ENCODE measurements at regions not wholly inside any gene's neighbourhood (a gene's known extent, or its start where the extent isn't known, plus 50 kb on each side); places are given as distances from the start of the nearest gene placed in this dataset.

- Mint-ChIP-seq H3K27me3 (peaks cover 10% of the 10 kb centered on the region), H3K9me3 (ENCODE audit: insufficient read depth) (no peaks in the 10 kb centered on the region), H3K4me1 (no peaks in the 10 kb centered on the region), H3K4me3 (no peak overlapping the region), H3K27ac (no peak overlapping the region)
- no peak overlapping the region for H3K27ac ChIP-seq (ENCODE audit: low read length in 2 of 2)
- H3K36me3 ChIP-seq (replicated peaks in 1 of 2; ENCODE audit: control extremely low read depth in 1 of 2, control insufficient read depth in 1 of 2, extremely low read depth in 1 of 2, insufficient read depth in 2 of 2, low read length in 1 of 2), result no peaks in the 10 kb centered on the region
- H2AFZ ChIP-seq (ENCODE audit: insufficient read depth, low read depth, low read length, poor library complexity, severe bottlenecking), result no peak overlapping the region
- WGBS (ENCODE audit: insufficient coverage), result 91% methylated on average over 3 of the region's 3 CpGs
- no peak for ATAC-seq (ENCODE audit: low read depth)
- DNase-seq, result no peak
- peaks cover 0 to 4% (median 0%) of the 10 kb centered on the region in 3 donors for H3K9me3 ChIP-seq (ENCODE audit: control extremely low read depth in 1 of 3, control insufficient read depth in 2 of 3, insufficient read depth in 1 of 3, low read length in 2 of 3)
- POLR2A ChIA-PET, result no interaction called here
- no peak for TF ChIP-seq CTCF (IDR thresholded peaks at IDR 0.05)
- no peak for TF ChIP-seq EZH2 (IDR thresholded peaks at IDR 0.05; ENCODE audit: borderline replicate concordance, insufficient read depth, low read depth, low read length, poor library complexity, severe bottlenecking)
- no peak overlapping the region for H3K4me3 ChIP-seq (ENCODE audit: control extremely low read depth in 1 of 5, extremely low read depth in 1 of 5, insufficient read depth in 1 of 5, low read depth in 2 of 5, low read length in 4 of 5)
- H3K9ac ChIP-seq (ENCODE audit: low read length), result no peak overlapping the region
- H3K4me2 ChIP-seq (replicated peaks; ENCODE audit: low read depth, low read length, poor library complexity, severe bottlenecking), result no peak overlapping the region
- no peaks in the 10 kb centered on the region for H3K79me2 ChIP-seq (ENCODE audit: control insufficient read depth, insufficient read depth, low read length)
- H3K4me1 ChIP-seq (ENCODE audit: control insufficient read depth in 2 of 2, insufficient read depth in 2 of 2, low read length in 2 of 2), result no peaks in the 10 kb centered on the region
- no peaks in the 10 kb centered on the region for H4K20me1 ChIP-seq (ENCODE audit: control insufficient read depth, insufficient read depth, low read length, poor library complexity, severe bottlenecking)
- no peaks in the 10 kb centered on the region for H3K27me3 ChIP-seq (replicated peaks in 1 of 4; ENCODE audit: control extremely low read depth in 1 of 4, control insufficient read depth in 3 of 4, insufficient read depth in 4 of 4, low read length in 3 of 4)
- CTCF ChIA-PET, result interaction anchor here (1.0 to 2.1 kb wide), 2 partner anchors 10 to 12 kb away, joined by 3 to 11 read pairs; no protein-coding TSS in a partner anchor
- intact Hi-C loops (cut with micrococcal nuclease), result no loop called here
These were observed 64.0 kb upstream of the TMEM72 start for GRCh38 chr10:44847110-44847509.

- Histone ChIP-seq H3K36me3 (replicated peaks in 1 of 2; ENCODE audit: control extremely low read depth in 1 of 2, control insufficient read depth in 1 of 2, extremely low read depth in 1 of 2, insufficient read depth in 2 of 2, low read length in 1 of 2) (no peaks in the 10 kb centered on the region), H3K4me2 (replicated peaks; ENCODE audit: low read depth, low read length, poor library complexity, severe bottlenecking) (no peak overlapping the region), H3K9ac (ENCODE audit: low read length) (no peak overlapping the region), H3K4me3 (ENCODE audit: control extremely low read depth in 1 of 5, extremely low read depth in 1 of 5, insufficient read depth in 1 of 5, low read depth in 2 of 5, low read length in 4 of 5) (no peak overlapping the region), H3K4me1 (ENCODE audit: control insufficient read depth in 2 of 2, insufficient read depth in 2 of 2, low read length in 2 of 2) (no peaks in the 10 kb centered on the region), H4K20me1 (ENCODE audit: control insufficient read depth, insufficient read depth, low read length, poor library complexity, severe bottlenecking) (no peaks in the 10 kb centered on the region), H2AFZ (ENCODE audit: insufficient read depth, low read depth, low read length, poor library complexity, severe bottlenecking) (no peak overlapping the region), H3K9me3 (ENCODE audit: control extremely low read depth in 1 of 3, control insufficient read depth in 2 of 3, insufficient read depth in 1 of 3, low read length in 2 of 3) (peaks cover 0 to 4% (median 0%) of the 10 kb centered on the region in 3 donors), H3K79me2 (ENCODE audit: control insufficient read depth, insufficient read depth, low read length) (no peaks in the 10 kb centered on the region), H3K27ac (ENCODE audit: low read length in 2 of 2) (no peak overlapping the region), H3K27me3 (replicated peaks in 1 of 4; ENCODE audit: control extremely low read depth in 1 of 4, control insufficient read depth in 3 of 4, insufficient read depth in 4 of 4, low read length in 3 of 4) (no peaks in the 10 kb centered on the region)
- H3K4me3 Mint-ChIP-seq, result no peak overlapping the region
- H3K9me3 Mint-ChIP-seq (ENCODE audit: insufficient read depth), result no peaks in the 10 kb centered on the region
- no peak for TF ChIP-seq CTCF (IDR thresholded peaks at IDR 0.05)
- TF ChIP-seq EZH2 (IDR thresholded peaks at IDR 0.05; ENCODE audit: borderline replicate concordance, insufficient read depth, low read depth, low read length, poor library complexity, severe bottlenecking), result no peak
- H3K27me3 Mint-ChIP-seq, result peaks cover 10% of the 10 kb centered on the region
- no peak for ATAC-seq (ENCODE audit: low read depth)
- intact Hi-C loops (cut with micrococcal nuclease), result no loop called here
- no peak overlapping the region for H3K27ac Mint-ChIP-seq
- CTCF ChIA-PET, result interaction anchor here (0.9 to 2.1 kb wide), 2 partner anchors 11 to 16 kb away, joined by 3 to 11 read pairs; no protein-coding TSS in a partner anchor
- WGBS (ENCODE audit: insufficient coverage), result no CpG with 5 or more reads among the region's 4 CpGs
- no peaks in the 10 kb centered on the region for H3K4me1 Mint-ChIP-seq
- DNase-seq, result no peak
- POLR2A ChIA-PET, result no interaction called here
These were observed 62.9 kb upstream of the TMEM72 start for GRCh38 chr10:44848211-44848610.

Data from B cell (primary cell).